ENCODE measurements at regions not wholly inside any gene's neighbourhood (a gene's known extent, or its start where the extent isn't known, plus 50 kb on each side); places are given as distances from the start of the nearest gene placed in this dataset.

GRCh38 chr2:16408331-16409005, 257.2 kb downstream of the CYRIA start:
- DNase-seq: no peak

GRCh38 chr2:16407358-16407757, 258.3 kb downstream of the CYRIA start:
- DNase-seq: no peak

- DNase-seq: no peak
Observed at GRCh38 chr2:16406496-16407289, 258.9 kb downstream of the CYRIA start.

- no peak for DNase-seq
Observed at GRCh38 chr2:16405551-16405950, 260.1 kb downstream of the CYRIA start.

- no peak for DNase-seq
Observed at GRCh38 chr2:16404551-16405300, 260.9 kb downstream of the CYRIA start.

- DNase-seq: no peak
Observed at GRCh38 chr2:16404146-16404545, 261.5 kb downstream of the CYRIA start.

- no peak for DNase-seq
Observed at GRCh38 chr2:16402891-16403290, 262.7 kb downstream of the CYRIA start.

- DNase-seq: no peak
Observed at GRCh38 chr2:16401761-16402300, 263.8 kb downstream of the CYRIA start.

GRCh38 chr2:16400127-16400623, 265.5 kb downstream of the CYRIA start:
- no peak for DNase-seq

GRCh38 chr2:16398486-16399043, 267.1 kb downstream of the CYRIA start:
- DNase-seq: no peak

- DNase-seq: no peak
Observed at GRCh38 chr2:16397681-16398475, 267.8 kb downstream of the CYRIA start.

GRCh38 chr2:16396986-16397385, 268.6 kb downstream of the CYRIA start:
- DNase-seq: no peak

GRCh38 chr2:16396171-16396570, 269.5 kb downstream of the CYRIA start:
- no peak for DNase-seq

- no peak for DNase-seq
Observed at GRCh38 chr2:16395601-16396000, 270.0 kb downstream of the CYRIA start.

GRCh38 chr2:16394986-16395550, 270.6 kb downstream of the CYRIA start:
- DNase-seq: no peak

- no peak for DNase-seq
Observed at GRCh38 chr2:16394072-16394985, 271.3 kb downstream of the CYRIA start.

- DNase-seq: no peak
Observed at GRCh38 chr2:16393500-16394071, 272.0 kb downstream of the CYRIA start.

- no peak for DNase-seq
Observed at GRCh38 chr2:16392647-16393499, 272.8 kb downstream of the CYRIA start.

- DNase-seq: no peak
Observed at GRCh38 chr2:16391986-16392385, 273.6 kb downstream of the CYRIA start.

Measured in NCI-H2171 (cell line).